ENCODE measurements at regions not wholly inside any gene's neighbourhood (a gene's known extent, or its start where the extent isn't known, plus 50 kb on each side); places are given as distances from the start of the nearest gene placed in this dataset.
"Not testable (repeated sequence)": the region's sequence is repeated elsewhere in the genome, so short reads cannot be mapped to it uniquely, and the experiment has no call there.

- DNase-seq (ENCODE audit: low read depth in 2 of 2): no peak
Observed at GRCh38 chr4:114442856-114443255, 155.8 kb upstream of the UGT8 start.

- no peak for DNase-seq (ENCODE audit: low read depth in 2 of 2)
Observed at GRCh38 chr4:114444211-114444610, 154.4 kb upstream of the UGT8 start.

DNA sequence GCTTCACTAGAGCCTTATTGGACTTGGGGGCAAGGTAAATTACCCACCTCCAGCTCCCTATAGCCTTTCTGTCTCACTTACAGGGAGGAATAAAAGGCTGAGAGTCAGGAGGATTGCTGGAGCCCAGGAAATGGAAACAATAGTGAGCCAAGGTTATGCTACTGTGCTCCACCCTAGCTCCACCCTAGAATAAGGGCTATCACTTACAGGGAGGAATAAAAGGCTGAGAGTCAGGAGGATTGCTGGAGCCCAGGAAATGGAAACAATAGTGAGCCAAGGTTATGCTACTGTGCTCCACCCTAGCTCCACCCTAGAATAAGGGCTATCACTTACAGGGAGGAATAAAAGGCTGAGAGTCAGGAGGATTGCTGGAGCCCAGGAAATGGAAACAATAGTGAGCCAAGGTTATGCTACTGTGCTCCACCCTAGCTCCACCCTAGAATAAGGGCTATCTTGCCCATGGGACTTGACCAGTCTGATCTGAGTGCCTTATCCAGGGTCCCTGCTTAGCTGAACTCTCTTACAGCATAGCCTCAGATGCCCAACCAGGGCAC, 150.6 kb upstream of the UGT8 start:
- not testable (repeated sequence) for DNase-seq (ENCODE audit: low read depth in 2 of 2)

- DNase-seq (ENCODE audit: low read depth in 2 of 2): no peak
Observed at GRCh38 chr4:114458728-114459127, 139.9 kb upstream of the UGT8 start.

DNA sequence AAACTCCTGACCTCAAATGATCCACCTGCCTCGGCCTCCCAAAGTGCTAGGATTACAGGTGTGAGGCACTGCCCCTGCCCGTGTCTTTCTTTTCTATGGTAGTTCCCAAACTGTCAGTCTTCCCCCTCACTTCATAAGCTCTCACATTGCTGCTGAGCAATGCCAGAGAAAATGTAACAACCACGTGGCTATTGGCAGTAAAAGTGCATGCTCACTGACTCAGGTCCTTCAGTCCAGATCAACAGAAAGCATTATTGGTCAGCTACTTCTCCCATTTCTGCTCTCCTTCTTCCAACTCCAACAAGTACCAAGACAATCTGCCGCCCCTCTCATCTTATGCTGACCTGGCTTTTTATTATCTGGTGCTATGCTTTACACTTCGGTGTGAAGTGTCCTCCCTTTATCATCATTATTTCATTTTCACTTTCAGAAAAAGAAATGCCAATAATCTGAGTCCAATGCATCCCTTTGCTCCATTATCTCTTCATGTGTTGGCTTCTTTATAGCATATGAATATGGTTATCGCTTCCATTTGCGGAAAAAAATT, 133.8 kb upstream of the UGT8 start:
- DNase-seq (ENCODE audit: low read depth in 2 of 2): no peak

- DNase-seq (ENCODE audit: low read depth in 2 of 2): no peak
Observed at GRCh38 chr4:114465766-114466165, 132.8 kb upstream of the UGT8 start.

GRCh38 chr4:114466299-114466698, 132.3 kb upstream of the UGT8 start:
- no peak for DNase-seq (ENCODE audit: low read depth in 2 of 2)

DNA sequence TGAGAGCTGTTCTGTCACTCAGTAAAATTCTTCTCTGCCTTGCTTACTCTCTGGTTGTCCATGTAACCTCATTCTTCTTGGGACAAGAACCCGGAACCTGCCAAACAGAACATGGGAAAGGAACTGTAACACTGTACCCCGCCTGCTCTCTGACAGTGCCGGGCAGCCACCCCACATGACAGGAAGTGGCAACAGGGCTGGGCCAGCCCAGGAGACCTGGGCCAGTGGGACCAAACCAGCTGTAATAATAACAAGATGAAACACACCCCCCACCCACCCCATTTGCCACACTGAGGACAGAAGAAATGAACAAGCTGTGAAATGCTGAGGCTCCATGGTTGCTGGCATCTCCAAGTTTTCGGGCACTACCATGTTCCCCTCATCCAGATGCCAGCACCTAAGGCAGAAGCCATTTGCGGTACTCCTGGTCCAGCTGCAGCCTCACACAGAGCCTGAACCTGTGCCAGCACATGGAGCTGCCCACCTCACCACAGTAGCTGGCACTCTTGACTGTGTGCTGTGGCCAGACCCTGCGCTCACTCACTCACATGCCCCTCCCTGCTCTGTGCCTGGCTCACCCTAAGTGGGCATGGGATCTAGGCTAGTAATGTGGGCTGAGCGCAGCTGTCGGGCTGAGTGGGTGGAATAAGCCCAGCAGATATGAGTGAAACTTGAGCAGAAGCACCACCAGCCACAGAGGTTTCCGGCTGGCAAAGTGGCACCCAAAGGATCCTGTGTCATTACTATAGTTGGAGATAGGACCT, 126.2 kb upstream of the UGT8 start:
- no peak for DNase-seq (ENCODE audit: low read depth in 2 of 2)

GRCh38 chr4:114474188-114474800, 124.3 kb upstream of the UGT8 start:
- no peak for DNase-seq (ENCODE audit: low read depth in 2 of 2)

- no peak for DNase-seq (ENCODE audit: low read depth in 2 of 2)
Observed at GRCh38 chr4:114476310-114476709, 122.3 kb upstream of the UGT8 start.

- DNase-seq (ENCODE audit: low read depth in 2 of 2): no peak
Observed at GRCh38 chr4:114479595-114479994, 119.0 kb upstream of the UGT8 start.

GRCh38 chr4:114481856-114482255, 116.8 kb upstream of the UGT8 start:
- no peak for DNase-seq (ENCODE audit: low read depth in 2 of 2)

- DNase-seq (ENCODE audit: low read depth in 2 of 2): no peak
Observed at GRCh38 chr4:114487101-114487500, 111.5 kb upstream of the UGT8 start.

- DNase-seq (ENCODE audit: low read depth in 2 of 2): no peak
Observed at GRCh38 chr4:114488301-114488982, 110.2 kb upstream of the UGT8 start.

- no peak for DNase-seq (ENCODE audit: low read depth in 2 of 2)
Observed at GRCh38 chr4:114494246-114494803, 104.3 kb upstream of the UGT8 start.

- DNase-seq (ENCODE audit: low read depth in 2 of 2): no peak
Observed at GRCh38 chr4:114495471-114495928, 103.1 kb upstream of the UGT8 start.

DNA sequence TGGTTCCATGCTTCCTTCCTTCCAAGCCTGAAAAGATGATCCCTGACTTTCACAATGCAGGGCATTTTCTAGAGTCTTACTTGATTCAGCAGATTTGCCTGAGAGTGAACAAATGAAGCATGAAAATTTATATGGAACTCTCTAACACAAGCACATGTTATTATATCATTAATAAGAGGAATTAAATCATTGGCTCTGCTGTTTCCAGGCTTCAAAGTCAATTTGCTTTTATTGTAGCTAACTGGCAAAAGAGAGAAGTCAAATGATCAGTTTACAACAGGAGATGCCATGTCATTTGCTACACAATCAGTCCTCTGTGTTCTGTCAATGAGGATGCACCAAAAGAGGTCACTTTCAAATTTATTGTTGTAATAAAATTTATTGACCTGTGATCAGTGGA, 101.5 kb upstream of the UGT8 start:
- DNase-seq (ENCODE audit: low read depth in 2 of 2): no peak

GRCh38 chr4:114509340-114509739, 89.3 kb upstream of the UGT8 start:
- DNase-seq (ENCODE audit: low read depth in 2 of 2): no peak

DNA sequence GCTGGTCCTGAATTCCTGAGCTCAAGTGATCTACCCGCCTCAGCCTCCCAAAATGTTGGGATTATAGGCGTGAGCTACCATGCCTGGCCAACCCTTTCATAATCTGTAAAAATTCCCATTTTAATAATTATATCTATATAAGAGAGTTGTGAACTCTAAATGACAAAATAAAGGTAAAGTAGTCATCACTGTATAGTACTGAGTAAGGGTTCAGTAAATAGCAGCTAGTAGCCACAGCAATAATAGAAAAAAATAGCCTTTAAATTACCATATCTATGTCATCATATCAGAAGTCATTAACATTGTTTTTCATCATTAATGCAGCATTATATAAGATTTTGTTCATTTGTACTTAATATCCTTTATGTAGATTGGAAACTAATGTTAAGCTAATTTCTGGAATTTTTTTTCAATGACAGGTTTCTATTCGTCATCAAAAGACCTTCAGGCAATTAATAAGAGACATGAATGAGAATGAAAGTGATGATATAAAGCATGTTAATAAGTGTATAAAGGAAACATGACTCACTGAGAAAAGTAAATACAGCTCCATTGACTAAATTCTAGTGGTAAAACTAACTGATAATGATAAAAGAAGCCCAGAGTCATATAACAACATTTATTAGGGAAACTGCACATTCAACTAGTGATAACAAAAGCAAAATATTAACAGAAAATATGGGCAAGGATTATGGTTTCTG, 85.9 kb upstream of the UGT8 start:
- DNase-seq (ENCODE audit: low read depth in 2 of 2): no peak

GRCh38 chr4:114519368-114519767, 79.2 kb upstream of the UGT8 start:
- no peak for DNase-seq (ENCODE audit: low read depth in 2 of 2)

- DNase-seq (ENCODE audit: low read depth in 2 of 2): no peak
Observed at GRCh38 chr4:114527170-114527569, 71.4 kb upstream of the UGT8 start.
